C4-2B (cell line): ENCODE measurements at regions not wholly inside any gene's neighbourhood (a gene's known extent, or its start where the extent isn't known, plus 50 kb on each side); places are given as distances from the start of the nearest gene placed in this dataset.

Experiments
- H3K27ac ChIP-seq: fragments of 450-650 bp; 2 replicates; pipeline ENCODE4 v1.5.1; 2017
- CTCF ChIP-seq: fragments of 450-650 bp; conservative IDR thresholded peaks from 2 replicates; pipeline ENCODE4 v1.5.1; 2017; ENCODE audit warnings: mild to moderate bottlenecking
- ZFX ChIP-seq: fragments of 450-650 bp; IDR thresholded peaks from 2 replicates; pipeline ENCODE4 v1.6.1; 2017

DNA sequence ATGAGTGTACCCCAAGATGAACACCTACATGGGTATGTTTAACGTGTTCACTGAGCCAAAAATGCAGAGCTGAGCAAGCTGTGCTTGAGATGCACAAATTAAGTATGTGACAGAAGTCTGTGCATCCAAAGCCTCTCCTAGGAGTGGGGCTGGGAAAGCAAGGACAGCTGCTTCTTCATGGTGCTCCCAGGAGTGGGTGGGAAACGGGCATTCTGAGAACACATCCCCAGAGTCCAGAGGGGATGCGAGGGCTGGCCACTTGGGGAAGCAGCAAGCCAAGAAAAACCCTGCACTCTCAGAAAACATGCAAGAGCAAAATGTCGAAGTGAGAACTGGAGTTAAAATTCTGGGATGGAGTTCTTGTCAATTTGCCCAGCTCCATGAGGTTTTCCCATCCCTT, 414.3 kb downstream of the BCAT1 start:
- TF ChIP-seq ZFX, result no peak
- TF ChIP-seq CTCF, result no peak
- H3K27ac ChIP-seq, result no peak overlapping the region

DNA sequence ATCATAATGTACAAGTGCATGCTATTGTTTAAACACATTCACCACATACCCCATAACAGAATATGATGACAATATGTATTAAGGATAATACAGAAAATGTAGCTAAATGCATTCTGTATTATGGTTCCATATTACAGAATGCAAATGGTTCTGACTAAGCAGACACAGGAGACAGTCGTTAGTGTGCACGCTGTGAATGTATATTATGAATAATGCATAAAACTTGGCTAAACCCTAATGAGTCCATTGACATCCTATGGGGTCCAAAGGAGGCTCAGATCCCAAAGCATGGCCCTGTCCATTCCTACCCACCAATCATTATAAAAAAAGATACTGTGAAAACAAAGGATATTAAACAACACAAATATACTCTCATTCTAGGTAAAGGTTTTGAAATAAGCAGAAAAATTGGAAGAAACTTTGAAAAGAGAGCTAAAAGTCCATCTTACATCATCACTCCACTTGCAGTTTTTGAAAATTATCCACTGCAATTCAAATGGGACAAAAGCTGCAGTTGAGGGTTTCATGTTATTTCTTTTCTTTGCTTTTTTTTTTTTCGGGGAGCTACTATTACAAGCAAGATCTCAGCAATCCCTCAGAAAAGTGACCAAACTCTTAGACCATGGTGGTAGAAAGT, 415.1 kb downstream of the BCAT1 start:
- no peak for TF ChIP-seq ZFX
- no peak for TF ChIP-seq CTCF

GRCh38 chr12:24530689-24531088, 418.2 kb downstream of the BCAT1 start:
- TF ChIP-seq ZFX (no peak), CTCF (no peak)
- no peak overlapping the region for H3K27ac ChIP-seq

More for the DNA sequence above, 415.1 kb downstream of the BCAT1 start:
- H3K27ac ChIP-seq, result no peak overlapping the region

- TF ChIP-seq CTCF, result no peak
- no peak for TF ChIP-seq ZFX
- no peak overlapping the region for H3K27ac ChIP-seq
These were observed 421.8 kb downstream of the BCAT1 start for GRCh38 chr12:24527102-24527501.

DNA sequence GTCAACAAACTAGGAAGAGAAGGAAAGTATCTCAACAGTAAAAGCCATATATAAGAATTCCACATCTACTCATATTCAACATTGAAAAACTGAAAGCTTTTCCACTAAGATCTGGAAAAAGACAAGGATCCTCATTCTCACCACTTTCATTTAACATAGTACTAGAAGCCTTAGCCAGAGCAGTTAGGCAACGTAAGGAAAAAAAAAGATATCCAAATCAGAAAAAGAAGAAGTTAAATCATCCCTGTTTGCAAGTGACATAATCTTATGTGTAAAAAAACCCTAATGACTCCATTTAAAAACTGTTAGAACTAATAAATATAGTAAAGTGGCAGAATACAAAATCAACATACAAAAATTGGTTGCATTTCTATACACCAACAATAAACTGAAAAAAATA, 426.2 kb downstream of the BCAT1 start:
- H3K27ac ChIP-seq, result no peak overlapping the region
- TF ChIP-seq ZFX, result no peak
- TF ChIP-seq CTCF, result no peak

- no peak overlapping the region for H3K27ac ChIP-seq
- TF ChIP-seq CTCF (no peak), ZFX (no peak)
These were observed 429.1 kb downstream of the BCAT1 start for GRCh38 chr12:24519759-24520158.

- H3K27ac ChIP-seq, result no peak overlapping the region
- TF ChIP-seq ZFX (no peak), CTCF (no peak)
These were observed 431.9 kb downstream of the BCAT1 start for GRCh38 chr12:24517000-24517399.
